Panc1 (cell line): ENCODE measurements at regions not wholly inside any gene's neighbourhood (a gene's known extent, or its start where the extent isn't known, plus 50 kb on each side); places are given as distances from the start of the nearest gene placed in this dataset.

Source experiments
- CTCF ChIP-seq: fragments of 450-650 bp; IDR thresholded peaks from 2 replicates; pipeline ENCODE4 v1.5.1; 2017; ENCODE audit warnings: mild to moderate bottlenecking
- POLR2AphosphoS5 ChIP-seq: IDR thresholded peaks from 2 replicates; pipeline ENCODE4 v1.6.1; 2012; ENCODE audit warnings: mild to moderate bottlenecking, low read depth, low read length, moderate library complexity
- SIN3A ChIP-seq: IDR thresholded peaks from 2 replicates; pipeline ENCODE4 v1.6.1; 2012; ENCODE audit warnings: low read depth, mild to moderate bottlenecking, low read length, moderate library complexity, borderline replicate concordance; ENCODE audit not compliant: insufficient read depth
- TCF7L2 ChIP-seq: IDR thresholded peaks from 2 replicates; pipeline ENCODE4 v1.6.1; 2011; ENCODE audit warnings: mild to moderate bottlenecking, low read depth, low read length, inconsistent platforms
- TF ChIP-seq, protein P1 (sequence below), 2 experiments: IDR thresholded peaks; 2 replicates each; pipeline ENCODE4 v1.6.1; 2011 to 2012; ENCODE audit warnings: low read depth in 2 of 2, control low read depth in 1 of 2, low read length in 1 of 2, mild to moderate bottlenecking in 1 of 2, moderate library complexity in 1 of 2; ENCODE audit not compliant: insufficient read depth in 1 of 2

GRCh38 chr11:97078443-97078842, 688.6 kb downstream of the JRKL start:
- TF ChIP-seq CTCF = no peak
- TF ChIP-seq SIN3A = no peak
- TF ChIP-seq TCF7L2 = no peak
- no peak for TF ChIP-seq POLR2AphosphoS5
- TF ChIP-seq, protein P1, sequence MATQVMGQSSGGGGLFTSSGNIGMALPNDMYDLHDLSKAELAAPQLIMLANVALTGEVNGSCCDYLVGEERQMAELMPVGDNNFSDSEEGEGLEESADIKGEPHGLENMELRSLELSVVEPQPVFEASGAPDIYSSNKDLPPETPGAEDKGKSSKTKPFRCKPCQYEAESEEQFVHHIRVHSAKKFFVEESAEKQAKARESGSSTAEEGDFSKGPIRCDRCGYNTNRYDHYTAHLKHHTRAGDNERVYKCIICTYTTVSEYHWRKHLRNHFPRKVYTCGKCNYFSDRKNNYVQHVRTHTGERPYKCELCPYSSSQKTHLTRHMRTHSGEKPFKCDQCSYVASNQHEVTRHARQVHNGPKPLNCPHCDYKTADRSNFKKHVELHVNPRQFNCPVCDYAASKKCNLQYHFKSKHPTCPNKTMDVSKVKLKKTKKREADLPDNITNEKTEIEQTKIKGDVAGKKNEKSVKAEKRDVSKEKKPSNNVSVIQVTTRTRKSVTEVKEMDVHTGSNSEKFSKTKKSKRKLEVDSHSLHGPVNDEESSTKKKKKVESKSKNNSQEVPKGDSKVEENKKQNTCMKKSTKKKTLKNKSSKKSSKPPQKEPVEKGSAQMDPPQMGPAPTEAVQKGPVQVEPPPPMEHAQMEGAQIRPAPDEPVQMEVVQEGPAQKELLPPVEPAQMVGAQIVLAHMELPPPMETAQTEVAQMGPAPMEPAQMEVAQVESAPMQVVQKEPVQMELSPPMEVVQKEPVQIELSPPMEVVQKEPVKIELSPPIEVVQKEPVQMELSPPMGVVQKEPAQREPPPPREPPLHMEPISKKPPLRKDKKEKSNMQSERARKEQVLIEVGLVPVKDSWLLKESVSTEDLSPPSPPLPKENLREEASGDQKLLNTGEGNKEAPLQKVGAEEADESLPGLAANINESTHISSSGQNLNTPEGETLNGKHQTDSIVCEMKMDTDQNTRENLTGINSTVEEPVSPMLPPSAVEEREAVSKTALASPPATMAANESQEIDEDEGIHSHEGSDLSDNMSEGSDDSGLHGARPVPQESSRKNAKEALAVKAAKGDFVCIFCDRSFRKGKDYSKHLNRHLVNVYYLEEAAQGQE (IDR thresholded peaks at IDR 0.05; ENCODE audit: insufficient read depth in 1 of 2, low read depth in 2 of 2, low read length in 1 of 2) = no peak
